HG02943 (cell line): ENCODE measurements at regions not wholly inside any gene's neighbourhood (a gene's known extent, or its start where the extent isn't known, plus 50 kb on each side); places are given as distances from the start of the nearest gene placed in this dataset.

Experiments used
- ATAC-seq: cut with Tn5 transposase; IDR thresholded peaks from one replicate; pipeline ENCODE4 v1.9.1; 2021; ENCODE audit warnings: mild to moderate bottlenecking, low read depth, moderate library complexity; ENCODE audit not compliant: unreplicated experiment

DNA sequence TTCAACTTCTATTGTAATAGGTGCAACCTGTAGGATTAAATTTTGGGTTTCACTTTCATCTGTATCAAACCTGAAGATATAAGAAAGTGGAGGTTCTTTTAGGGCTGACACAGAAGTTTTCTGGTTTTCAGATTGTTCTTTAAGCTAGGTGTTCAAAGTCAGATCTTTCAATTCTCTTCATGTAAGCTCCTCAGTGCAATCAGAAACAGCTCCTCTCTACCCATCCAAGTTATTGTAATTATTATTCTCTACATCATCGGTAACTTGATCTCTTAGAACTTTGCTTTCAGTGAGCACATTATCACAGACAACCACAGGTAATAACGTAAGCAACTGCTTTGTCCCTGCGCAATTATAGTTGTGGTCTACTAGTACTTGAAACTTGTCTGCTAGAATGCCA is 179.4 kb downstream of the MYCN start:
- ATAC-seq, result no peak

DNA sequence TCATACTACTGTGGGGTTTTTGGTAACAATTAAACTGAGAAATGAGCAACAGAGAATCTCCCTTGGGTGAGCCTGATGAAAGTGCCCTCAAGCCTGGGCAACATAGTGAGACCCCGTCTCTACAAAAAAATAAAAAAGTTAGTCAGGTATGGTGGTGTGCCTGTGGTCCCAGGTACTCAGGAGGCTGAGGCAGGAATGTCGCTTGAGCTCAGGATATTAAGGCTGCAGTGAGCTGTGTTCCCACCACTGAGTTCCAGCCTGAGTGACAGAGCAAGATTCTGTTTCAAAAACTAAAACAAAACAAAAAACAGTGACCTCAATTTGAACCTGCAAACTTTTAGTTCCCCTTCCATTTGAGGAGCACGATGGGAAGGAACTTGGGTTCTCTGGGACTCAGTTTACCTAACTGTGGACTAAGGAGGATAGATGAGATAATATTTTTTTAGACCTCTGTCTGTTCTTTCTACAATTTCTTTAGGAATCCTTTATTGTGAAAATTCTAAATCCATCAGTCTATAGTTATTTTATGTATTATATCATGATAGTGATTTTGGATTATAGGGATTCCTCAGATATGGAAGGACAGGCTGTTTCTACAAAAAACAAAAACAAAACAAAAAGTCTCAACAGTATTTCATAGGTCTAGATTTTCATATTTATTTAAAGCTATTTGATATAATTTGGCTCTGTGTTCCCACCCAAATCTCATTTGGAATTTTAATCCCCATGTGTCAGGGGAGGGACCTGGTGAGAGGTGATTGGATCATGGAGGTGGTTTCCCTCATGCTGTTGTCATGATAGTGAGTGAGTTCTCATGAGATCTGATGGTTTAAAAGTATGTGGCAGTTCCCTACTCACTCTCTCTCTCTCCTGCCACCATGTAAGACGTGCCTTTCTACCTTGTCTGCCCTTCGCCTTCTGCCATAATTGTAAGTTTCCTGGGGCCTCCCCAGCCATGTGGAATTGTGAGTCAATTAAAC is 178.6 kb downstream of the MYCN start:
- ATAC-seq, result no peak

DNA sequence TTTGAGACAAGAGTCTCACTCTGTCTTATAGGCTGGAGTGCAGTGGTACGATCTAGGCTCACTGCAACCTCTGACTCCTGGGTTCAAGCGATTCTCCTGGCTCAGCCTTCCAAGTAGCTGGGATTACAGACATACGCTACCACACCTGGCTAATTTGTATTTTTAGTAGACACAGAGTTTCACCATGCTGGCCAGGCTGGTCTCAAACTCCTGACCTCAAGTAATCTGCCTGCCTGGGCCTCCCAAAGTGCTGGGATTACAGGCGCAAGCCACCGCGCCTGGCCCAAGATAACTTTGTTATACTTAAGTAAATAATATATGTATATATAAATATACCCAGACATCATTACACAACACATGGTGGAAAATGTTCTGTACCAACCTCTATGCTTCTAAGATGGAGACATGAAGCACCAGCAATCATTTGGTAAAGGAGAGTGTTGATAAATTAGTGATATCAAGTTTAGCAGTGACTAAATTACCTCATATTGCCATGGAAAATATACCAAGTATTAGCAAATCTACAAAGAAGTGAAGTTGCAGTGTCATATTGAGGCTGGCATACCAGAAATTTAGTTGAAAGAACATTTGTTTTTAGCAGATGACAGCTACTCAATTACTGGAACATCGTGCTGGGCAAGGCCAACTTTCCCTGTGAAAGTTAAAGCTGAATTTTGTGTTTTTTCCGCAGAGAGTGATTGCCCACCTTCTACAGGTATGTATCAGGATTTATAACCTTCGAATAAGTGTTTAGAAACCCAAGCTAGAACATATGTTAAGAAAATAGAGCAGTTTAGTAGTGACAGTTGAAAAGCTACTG is 177.7 kb downstream of the MYCN start:
- no peak for ATAC-seq

DNA sequence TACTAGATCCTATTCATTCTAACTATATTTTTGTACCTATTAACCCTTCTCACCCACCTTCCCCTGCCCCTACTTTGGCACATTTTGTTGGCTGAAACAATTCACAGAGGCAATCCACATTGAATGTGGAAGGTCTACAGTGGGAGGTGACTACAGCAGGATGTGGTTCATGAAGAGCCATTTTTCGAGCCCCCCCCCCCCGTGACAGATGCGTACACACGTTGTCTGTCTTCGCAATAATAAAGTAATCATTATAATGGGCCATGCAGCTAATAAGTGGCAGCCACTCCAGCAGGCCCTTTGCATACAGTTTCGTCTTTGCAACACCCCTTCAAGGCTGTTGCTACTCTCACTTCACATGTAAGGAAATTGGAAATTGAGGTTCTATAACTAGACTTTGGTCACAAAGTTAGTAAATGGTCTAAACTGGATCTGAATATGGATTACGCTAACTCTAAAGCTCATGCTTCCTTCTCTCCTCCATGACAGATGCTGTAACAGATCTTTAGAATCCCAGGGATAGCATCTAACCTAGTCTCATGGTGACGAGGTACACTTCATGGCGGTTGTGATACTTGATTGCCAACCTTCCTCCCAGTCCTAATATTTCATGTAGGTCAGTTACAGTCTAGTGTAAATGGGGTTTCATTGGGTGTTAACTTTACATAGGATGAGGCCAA is 176.8 kb downstream of the MYCN start:
- no peak for ATAC-seq

DNA sequence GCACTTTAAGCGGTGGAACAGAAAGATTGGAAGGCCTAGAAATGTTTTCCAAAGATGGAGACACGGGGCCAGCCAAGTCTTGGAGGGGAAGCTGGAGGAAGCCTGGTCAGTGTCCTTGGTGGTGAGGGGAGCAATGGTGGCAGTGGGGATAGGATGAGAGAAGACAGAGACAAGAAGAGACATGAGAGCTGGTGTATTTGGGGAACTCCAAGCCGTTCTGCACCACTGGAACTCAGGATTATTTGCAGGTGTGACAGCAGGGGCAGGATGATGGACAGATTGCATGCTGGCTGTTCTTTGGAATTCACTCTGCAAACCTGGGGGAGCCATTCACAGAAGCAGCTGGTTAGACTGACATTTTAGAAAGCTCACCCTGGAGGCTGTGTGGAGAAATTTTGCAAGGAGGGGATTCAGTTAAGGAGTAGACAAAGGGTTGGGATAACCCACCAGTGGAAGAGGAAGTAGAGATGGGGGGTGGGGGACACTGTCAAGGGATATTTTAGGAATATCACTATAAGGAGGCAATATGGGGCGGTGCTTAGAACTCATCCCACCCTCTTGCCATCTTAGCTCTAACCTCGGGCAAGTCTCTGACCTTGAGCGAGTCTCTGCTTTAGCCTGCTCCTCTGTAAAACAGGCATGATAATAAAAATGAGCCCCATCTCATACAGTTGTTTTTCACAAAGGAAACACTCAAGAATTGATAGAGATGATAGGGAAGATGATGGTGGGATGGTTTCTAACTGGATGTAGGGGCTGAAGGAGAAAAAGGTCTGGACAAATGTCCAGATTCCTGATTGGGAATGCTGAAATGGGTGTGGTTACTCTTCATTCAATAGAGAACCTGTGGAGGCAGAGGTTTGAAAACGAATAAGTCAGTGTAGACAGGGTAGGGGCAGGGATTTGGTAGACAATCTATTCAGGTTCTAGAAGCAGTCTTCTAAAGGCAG is 175.8 kb downstream of the MYCN start:
- no peak for ATAC-seq

DNA sequence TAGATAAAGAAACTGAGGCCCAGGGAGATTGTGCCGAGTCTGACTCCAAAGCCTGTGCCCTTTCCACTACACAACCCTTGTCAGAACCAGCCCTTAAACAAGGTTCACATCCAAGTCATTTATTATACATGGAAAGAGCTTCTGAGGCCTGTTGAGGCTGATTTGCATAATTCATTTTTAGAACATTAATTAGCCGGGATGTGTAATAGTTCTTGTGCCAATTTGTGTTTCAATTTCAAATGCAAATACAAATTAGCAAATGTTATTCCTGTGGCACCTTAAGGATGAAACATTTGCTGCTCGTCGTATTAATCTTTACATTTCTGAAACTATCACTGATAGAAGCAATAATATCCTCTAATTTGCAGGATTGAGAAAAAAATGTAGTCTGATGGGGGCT is 174.9 kb downstream of the MYCN start:
- no peak for ATAC-seq

DNA sequence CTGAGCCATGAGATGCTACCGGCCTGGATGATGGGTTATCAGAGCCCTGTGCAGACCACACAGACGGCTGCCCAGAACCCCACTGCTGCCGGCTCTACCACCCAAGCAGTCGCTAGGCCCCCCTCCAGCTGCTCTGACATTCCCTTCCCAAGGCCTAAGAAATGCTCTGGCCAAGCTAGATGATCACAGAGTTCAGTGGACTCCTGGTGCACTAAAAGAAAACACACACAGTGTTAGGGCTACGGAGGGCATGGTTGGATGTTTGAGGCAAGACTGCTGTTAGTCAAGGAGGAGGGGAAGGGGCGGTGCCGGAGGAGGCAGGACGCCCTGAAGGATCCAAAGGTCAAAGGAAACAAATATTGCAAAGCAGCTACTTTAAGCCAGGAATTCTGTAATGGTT is 174.5 kb downstream of the MYCN start:
- no peak for ATAC-seq

DNA sequence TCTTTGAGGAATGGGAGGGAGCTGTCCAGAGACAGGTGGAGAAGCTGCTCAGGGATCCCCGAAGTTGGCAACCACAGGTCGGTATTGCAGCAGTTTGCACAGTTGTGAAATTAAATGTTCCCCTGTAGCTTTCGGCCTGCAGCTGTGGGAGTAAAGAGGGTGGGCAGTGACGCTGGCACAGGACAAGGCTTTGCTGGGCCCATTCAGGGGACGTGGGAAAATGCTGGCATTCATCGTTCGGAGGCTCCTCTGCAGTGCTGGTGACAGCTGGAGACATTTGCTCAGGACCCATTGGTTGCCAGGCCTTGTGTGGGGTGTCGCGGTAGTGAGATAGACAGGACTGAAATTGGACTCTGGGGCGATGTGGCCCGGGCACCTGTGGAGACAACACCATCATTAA is 173.7 kb downstream of the MYCN start:
- no peak for ATAC-seq

DNA sequence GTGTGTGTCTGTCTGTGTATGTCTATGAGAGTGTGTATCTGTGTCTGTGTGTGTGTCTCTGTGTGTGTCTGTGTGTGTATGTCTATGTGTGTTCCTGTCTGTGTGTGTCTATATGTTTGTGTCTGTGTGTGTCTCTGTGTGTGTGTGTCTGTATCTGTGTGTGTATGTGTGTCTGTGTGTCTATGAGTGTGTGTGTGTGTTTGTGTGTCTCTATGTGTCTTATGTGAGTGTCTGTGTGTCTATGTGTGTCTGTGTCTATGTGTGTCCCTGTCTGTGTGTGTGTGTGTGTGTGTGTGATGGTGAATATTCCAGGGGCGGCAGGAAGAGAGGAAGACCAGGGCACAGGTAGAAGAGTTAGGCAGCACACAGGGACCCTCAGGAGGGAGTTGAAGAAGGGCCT is 173.2 kb downstream of the MYCN start:
- ATAC-seq, result no peak

DNA sequence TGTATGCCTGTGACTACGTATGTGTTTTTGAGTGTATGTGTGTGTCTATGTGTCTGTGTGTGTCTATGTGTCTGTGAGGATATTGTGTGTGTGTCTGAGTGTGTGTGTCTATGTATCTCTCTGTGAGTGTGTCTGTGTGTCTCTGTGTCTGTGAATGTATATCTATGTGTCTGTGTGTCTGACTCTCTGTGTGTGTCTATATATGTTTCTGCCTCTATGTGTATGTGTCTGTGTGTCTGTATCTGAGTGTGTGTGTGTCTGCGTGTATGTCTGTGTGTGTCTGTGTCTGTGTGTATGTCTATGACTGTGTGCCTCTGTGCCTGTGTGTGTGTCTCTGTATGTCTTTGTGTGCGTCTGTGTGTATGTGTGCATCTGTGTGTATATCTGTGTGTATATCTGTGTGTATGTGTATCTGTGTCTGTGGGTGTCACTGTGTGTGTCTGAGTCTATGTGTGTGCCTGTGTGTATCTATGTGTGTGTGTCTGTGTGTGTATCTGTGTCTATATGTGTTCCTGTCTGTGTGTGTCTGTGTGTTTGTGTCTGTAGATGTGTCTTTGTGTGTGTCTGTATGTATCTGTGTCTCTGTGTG is 172.7 kb downstream of the MYCN start:
- no peak for ATAC-seq

DNA sequence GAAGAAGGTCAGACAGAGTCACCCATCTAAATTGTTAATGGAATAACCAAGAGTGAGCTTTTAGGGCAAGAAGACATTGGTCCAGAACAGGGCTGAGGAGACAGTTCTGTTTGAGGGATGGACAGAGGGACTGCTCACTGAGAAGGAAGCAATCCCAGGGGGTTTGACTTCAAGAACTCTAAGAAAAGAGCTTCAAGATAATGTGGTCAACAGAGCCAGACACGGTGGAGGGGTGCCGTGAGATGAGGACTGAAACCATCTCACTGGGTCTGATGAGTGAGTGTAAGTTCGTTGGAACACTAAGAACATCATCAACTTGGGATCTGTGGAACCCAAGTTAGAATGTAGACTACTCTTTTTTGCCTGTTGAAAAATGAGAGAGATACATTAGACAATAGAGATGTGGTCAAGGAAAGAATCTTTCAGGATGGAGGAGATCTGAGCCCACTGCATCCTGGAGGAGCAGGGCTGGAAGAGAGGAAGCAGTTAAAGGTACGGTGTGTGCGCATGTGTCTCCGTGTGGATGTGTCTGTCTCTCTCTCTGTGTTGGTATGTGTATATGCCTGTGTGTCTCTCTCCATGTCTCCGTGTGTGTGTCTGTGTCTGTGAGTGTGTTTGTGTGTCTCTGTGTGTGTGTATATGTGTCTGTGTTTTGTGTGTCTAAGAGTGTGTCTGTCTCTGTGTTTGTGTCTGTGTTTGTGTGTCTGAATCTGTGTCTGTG is 172.1 kb downstream of the MYCN start:
- no peak for ATAC-seq

DNA sequence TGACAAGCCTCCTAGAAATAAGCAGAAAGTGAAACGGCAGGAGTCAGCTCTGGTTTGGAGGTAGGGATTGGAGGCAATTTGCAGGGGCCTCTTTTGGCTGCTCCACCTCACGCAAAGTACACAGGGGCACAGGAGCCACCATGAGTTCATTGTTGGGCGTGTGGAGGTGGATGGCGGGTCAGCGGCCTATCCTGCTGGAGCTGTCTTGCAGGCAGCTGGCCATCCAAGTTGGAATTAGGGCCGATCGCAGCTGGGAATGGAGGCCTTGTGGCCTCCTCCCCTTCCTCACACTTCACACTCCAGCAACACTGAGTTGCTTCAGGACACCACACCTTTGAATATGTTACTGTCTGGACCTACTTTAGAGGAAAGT is 171.5 kb downstream of the MYCN start:
- no peak for ATAC-seq

DNA sequence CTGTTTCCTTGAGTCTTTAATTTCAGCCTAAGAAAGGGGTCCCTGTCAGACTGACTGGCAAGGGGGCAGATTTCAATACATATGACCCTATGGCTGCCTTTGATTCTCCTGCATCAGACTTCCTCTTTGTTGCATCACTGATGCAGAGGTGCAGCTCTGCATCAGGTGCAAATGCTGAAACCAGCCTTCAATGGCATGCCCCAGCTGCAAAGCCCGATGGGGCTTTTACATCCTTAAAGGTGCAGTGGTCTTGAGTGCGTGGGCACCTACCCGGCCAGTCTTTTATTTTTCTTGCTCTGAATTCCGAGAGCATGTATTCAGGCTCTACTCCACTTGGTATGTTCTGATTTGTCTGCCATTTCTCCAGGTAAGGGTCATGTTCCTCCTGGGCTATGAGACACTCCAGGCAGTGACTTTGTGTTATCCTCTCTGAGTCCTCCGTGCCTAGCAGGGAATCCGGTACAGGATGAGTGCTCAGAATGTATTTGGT is 169.5 kb downstream of the MYCN start:
- ATAC-seq, result no peak

DNA sequence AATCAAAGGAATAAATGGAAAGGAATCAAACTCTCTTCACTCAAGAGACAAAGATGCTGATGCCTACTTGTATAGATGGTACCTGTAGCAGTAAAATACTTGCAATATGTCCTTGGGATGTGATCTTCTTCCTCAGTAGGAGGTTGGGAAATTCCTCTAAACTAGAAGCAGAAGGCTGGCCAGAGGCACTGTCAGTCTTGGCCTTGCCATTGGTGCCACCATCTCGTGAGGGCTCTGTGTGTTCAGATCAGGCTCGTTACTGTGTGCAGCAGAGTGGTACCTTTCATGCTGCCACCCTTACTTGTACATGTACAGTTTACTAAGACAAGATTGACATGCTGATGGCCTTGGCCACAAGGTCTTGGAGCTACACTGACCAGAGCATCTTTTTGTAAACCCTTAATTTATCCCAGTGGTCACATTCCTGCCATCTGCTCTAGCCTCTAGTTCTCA is 169.0 kb downstream of the MYCN start:
- ATAC-seq, result no peak

DNA sequence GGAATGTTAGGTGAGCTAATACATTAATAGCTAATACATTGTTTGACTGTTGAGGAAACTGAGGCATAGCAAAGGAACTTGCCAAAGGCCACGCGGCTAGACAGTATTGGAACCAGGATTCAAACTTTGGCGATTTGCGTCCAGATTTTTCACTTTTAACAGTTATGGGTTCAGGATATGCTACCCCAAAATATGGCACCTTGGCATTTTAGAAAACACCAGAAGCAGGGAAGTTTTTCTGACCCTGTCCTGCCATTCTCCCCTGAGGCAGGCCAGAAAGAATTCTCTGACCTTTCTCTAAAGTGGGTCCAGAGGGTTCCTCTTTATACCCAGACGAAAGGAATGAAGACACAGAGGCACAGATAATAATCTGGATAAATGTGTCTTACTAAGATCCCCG is 166.9 kb downstream of the MYCN start:
- no peak for ATAC-seq

DNA sequence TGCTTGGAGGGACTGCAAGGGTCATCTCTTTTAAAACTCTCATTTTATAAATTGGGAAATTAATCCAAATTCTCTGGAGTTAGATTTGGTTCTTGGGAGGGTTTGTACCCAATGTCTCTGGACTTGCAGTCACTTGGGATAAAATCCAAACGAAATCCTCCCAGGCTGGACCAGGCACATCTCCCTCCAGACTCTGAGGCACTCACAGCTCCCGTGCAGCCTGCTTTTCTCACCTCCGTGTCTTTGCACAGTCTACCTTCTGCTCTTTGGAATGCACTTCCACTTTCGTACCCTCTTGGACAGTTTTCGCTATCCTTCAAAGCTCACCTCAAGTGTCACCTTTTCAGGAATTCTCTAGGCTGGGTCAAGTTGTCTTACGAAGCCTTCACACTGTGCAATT is 166.3 kb downstream of the MYCN start:
- no peak for ATAC-seq

DNA sequence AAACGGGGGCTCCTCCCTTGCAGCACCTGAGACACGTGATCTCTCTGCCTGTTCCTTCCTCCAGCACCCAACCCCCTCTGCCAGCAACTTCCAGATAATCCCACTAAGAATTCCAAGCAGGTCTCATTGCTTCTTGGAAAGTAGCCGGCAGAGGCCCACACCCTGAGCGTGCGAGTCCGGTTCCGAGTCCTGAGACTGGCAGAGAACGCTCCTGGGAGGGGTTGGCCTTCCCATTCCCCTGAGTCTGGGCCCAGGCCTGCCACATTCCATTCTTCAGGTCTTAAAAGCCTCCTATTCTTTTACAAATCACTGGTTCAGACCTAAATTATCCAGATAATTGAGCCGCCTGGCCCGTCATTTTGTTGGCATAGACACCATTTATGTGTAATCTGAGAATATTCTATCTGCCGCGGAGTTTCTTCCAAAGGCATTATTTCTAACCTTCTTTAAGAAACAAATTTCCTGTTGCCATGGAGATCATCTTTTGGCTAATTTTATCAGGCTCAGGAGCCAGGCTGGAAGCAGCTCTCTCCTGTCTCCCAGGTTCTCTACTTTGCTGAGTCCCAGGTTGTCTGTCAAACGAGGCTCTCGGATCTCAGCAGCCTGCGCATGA is 165.4 kb downstream of the MYCN start:
- no peak for ATAC-seq

DNA sequence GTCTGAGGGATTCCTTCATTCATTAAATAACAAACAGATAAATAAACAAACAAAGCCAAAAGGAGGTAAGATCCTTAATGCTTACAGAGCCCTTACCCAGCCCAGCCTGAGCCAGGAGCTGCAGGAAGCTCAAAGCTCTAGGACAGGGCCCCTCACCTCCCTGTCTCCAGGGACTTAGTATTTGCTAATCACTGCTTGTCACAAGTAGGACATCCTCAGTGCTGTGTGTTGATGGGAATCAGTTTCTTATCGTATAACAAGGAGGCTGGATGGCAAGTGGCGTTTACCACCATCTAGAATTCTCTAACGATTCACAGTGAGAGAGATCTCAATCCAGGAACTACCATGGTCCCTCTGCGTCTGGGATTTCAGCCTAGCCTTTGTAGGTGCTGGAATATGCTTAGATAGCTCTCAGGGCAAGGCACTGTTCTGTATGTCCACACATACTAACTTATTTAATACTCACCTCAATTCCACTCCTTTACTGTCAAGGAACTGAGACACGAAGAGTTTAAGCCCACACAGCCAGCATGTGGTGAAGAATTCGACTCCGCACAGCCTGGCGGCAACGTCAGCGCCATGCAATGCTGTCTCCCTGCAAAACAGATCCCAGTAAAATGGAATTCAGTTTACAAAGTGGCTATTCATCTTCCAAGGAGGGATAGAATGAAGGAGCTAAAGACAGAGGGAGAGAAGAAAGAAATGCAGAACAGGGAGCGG is 164.8 kb downstream of the MYCN start:
- no peak for ATAC-seq
